Keratinocyte (primary cell): ENCODE measurements at regions not wholly inside any gene's neighbourhood (a gene's known extent, or its start where the extent isn't known, plus 50 kb on each side); places are given as distances from the start of the nearest gene placed in this dataset.

Source experiments
- DNase-seq: peaks from one replicate; pipeline ENCODE4 v3.0.0-alpha.2; 2011; ENCODE audit warnings: low read depth, missing footprints, low spot score
- FAIRE-seq: peaks from 2 replicates; lab custom pipeline; 2011; peaks lifted over from hg19 to GRCh38; lab: Jason Lieb, UNC
- H2AFZ ChIP-seq: 2 replicates; pipeline ENCODE4 v1.6.0; 2012; ENCODE audit warnings: low read length, control low read depth, inconsistent platforms; ENCODE audit not compliant: control insufficient read depth
- H3K27ac ChIP-seq: 2 replicates; pipeline ENCODE4 v1.5.1; 2011; ENCODE audit warnings: low read length; ENCODE audit not compliant: control insufficient read depth, insufficient read depth
- H3K27me3 ChIP-seq: 3 replicates; pipeline ENCODE4 v1.6.0; 2011; ENCODE audit warnings: low read length; ENCODE audit not compliant: control insufficient read depth, insufficient read depth; ENCODE audit errors: extremely low read depth
- H3K36me3 ChIP-seq, 2 experiments: 2 replicates in 1 of 2; 3 replicates in 1 of 2; pipeline ENCODE4 v1.5.1; 2011; ENCODE audit warnings: low read length in 2 of 2, mild to moderate bottlenecking in 1 of 2; ENCODE audit not compliant: control insufficient read depth in 2 of 2, insufficient read depth in 2 of 2; ENCODE audit errors: extremely low read depth in 1 of 2
- H3K4me1 ChIP-seq: 3 replicates; pipeline ENCODE4 v1.5.1; 2011; ENCODE audit warnings: low read length; ENCODE audit not compliant: control insufficient read depth, insufficient read depth; ENCODE audit errors: extremely low read depth
- H3K4me2 ChIP-seq: 3 replicates; pipeline ENCODE4 v1.6.0; 2011; ENCODE audit warnings: low read depth, low read length; ENCODE audit not compliant: control insufficient read depth, insufficient read depth; ENCODE audit errors: extremely low read depth
- H3K4me3 ChIP-seq, 3 experiments: fragments of 200-600 bp in 1 of 3; sonication (generic) in 1 of 3; 2 replicates in 2 of 3; 3 replicates in 1 of 3; pipeline ENCODE4 v1.5.1; 2011 to 2016; ENCODE audit warnings: low read length in 3 of 3, mild to moderate bottlenecking in 3 of 3, control low read depth in 2 of 3, inconsistent platforms in 1 of 3, low read depth in 1 of 3, mixed read lengths in 1 of 3, mixed run types in 1 of 3, moderate library complexity in 1 of 3; ENCODE audit not compliant: control insufficient read depth in 2 of 3, insufficient read depth in 2 of 3; ENCODE audit errors: extremely low read depth in 1 of 3
- H3K79me2 ChIP-seq: 2 replicates; pipeline ENCODE4 v1.6.0; 2012; ENCODE audit warnings: low read length; ENCODE audit not compliant: control insufficient read depth, insufficient read depth
- H3K9ac ChIP-seq: 3 replicates; pipeline ENCODE4 v1.6.0; 2011; ENCODE audit warnings: low read length; ENCODE audit not compliant: control insufficient read depth, insufficient read depth; ENCODE audit errors: extremely low read depth
- H3K9me1 ChIP-seq: 3 replicates; pipeline ENCODE4 v1.6.0; 2011; ENCODE audit warnings: low read length; ENCODE audit not compliant: control insufficient read depth, insufficient read depth; ENCODE audit errors: extremely low read depth
- H3K9me3 ChIP-seq: 2 replicates; pipeline ENCODE4 v1.5.1; 2012; ENCODE audit warnings: low read depth, low read length; ENCODE audit not compliant: control insufficient read depth
- H4K20me1 ChIP-seq: 3 replicates; pipeline ENCODE4 v1.6.0; 2011; ENCODE audit warnings: low read length; ENCODE audit not compliant: control insufficient read depth, insufficient read depth; ENCODE audit errors: extremely low read depth
- EZH2 ChIP-seq: IDR thresholded peaks from one replicate; pipeline ENCODE4 v1.6.1; 2012; ENCODE audit warnings: inconsistent platforms, mild to moderate bottlenecking, low read length, moderate library complexity
- dilution Hi-C: fragments of 300-500 bp; cut with MboI; formaldehyde crosslinking; loops from one replicate; pipeline ENCODE4 v1.7.0; 2020; ENCODE audit warnings: low sequenced_read_pairs; ENCODE audit not compliant: extremely low pct_ligation_motif_present
- TF ChIP-seq, protein P1 (sequence below), 3 experiments: IDR thresholded peaks in 1 of 3; conservative IDR thresholded peaks in 1 of 3; optimal IDR thresholded peaks in 1 of 3; 2 replicates in 2 of 3; 3 replicates in 1 of 3; pipeline versions ENCODE3 to v1.5.1; 2011; ENCODE audit warnings: low read length in 3 of 3, mild to moderate bottlenecking in 3 of 3, moderate library complexity in 2 of 3, control low read depth in 1 of 3, inconsistent platforms in 1 of 3; ENCODE audit not compliant: insufficient read depth in 2 of 3; ENCODE audit errors: extremely low read depth in 1 of 3

- Histone ChIP-seq H3K79me2 (no peaks in the 10 kb centered on the region), H3K27ac (no peak overlapping the region), H3K9ac (no peak overlapping the region), H3K36me3 (no peaks in the 10 kb centered on the region), H3K4me3 (no peak overlapping the region), H3K9me1 (no peaks in the 10 kb centered on the region), H3K27me3 (peaks cover 4% of the 10 kb centered on the region), H3K4me2 (no peak overlapping the region), H3K9me3 (no peaks in the 10 kb centered on the region), H4K20me1 (no peaks in the 10 kb centered on the region), H2AFZ (no peak overlapping the region), H3K4me1 (peaks cover 16% of the 10 kb centered on the region)
- no peak for TF ChIP-seq EZH2
- TF ChIP-seq, protein P1, sequence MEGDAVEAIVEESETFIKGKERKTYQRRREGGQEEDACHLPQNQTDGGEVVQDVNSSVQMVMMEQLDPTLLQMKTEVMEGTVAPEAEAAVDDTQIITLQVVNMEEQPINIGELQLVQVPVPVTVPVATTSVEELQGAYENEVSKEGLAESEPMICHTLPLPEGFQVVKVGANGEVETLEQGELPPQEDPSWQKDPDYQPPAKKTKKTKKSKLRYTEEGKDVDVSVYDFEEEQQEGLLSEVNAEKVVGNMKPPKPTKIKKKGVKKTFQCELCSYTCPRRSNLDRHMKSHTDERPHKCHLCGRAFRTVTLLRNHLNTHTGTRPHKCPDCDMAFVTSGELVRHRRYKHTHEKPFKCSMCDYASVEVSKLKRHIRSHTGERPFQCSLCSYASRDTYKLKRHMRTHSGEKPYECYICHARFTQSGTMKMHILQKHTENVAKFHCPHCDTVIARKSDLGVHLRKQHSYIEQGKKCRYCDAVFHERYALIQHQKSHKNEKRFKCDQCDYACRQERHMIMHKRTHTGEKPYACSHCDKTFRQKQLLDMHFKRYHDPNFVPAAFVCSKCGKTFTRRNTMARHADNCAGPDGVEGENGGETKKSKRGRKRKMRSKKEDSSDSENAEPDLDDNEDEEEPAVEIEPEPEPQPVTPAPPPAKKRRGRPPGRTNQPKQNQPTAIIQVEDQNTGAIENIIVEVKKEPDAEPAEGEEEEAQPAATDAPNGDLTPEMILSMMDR (optimal IDR thresholded peaks at IDR 0.05 in 1 of 3, IDR thresholded peaks at IDR 0.05 in 1 of 3, conservative IDR thresholded peaks at IDR 0.05 in 1 of 3; ENCODE audit: extremely low read depth in 1 of 3, insufficient read depth in 2 of 3, low read length in 3 of 3) = no peak
- FAIRE-seq = no peak
- dilution Hi-C loops = no loop called here
- DNase-seq = no peak
Observed at GRCh38 chr3:72295962-72296450, 511.1 kb upstream of the PROK2 start.

DNA sequence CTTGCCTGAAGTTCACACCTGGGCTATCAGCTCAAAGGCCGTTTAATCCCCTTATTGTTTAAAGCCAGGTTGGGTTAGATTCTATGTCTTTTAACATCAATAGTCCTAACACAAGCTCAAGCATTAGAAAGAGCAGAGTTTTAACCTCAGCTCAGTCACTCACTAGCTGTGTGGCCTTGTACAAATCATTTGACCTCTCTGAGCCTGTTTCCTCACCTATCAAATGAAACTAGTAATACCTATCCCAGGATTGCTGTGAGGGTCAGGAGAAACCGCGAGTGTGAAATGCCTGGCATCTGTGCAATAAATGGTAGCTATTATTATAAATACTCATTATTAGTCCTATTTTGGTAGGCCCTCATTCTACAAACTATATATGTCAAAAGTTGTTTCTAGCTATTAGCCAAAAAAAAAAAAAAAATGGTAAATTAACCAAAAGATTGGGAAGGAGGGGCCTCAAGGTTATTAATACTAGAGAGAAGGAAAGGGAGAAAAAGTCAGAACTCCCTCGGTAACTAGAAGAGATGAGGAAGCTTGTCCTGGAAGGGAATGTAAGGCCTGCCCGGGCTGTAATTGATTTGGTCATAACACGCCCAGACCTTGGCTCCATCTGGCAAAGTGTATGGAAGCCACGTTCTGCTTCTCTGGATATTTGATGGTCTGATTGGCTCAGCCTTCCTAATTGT lies 510.5 kb upstream of the PROK2 start:
- peaks cover 16% of the 10 kb centered on the region for H3K4me1 ChIP-seq
- peak; percentile 34 for FAIRE-seq

More for the DNA sequence above, 510.5 kb upstream of the PROK2 start:
- H2AFZ ChIP-seq = no peak overlapping the region
- no peak overlapping the region for H3K4me3 ChIP-seq
- H3K9me1 ChIP-seq = no peaks in the 10 kb centered on the region
- no peaks in the 10 kb centered on the region for H3K36me3 ChIP-seq
- no peak for DNase-seq
- dilution Hi-C loops = no loop called here
- H3K27ac ChIP-seq = no peak overlapping the region
- H3K79me2 ChIP-seq = no peaks in the 10 kb centered on the region
- no peaks in the 10 kb centered on the region for H3K9me3 ChIP-seq
- H4K20me1 ChIP-seq = no peaks in the 10 kb centered on the region
- peaks cover 7% of the 10 kb centered on the region for H3K27me3 ChIP-seq
- TF ChIP-seq, protein P1 (optimal IDR thresholded peaks at IDR 0.05 in 1 of 3, IDR thresholded peaks at IDR 0.05 in 1 of 3, conservative IDR thresholded peaks at IDR 0.05 in 1 of 3; ENCODE audit: extremely low read depth in 1 of 3, insufficient read depth in 2 of 3, low read length in 3 of 3) = no peak
- no peak for TF ChIP-seq EZH2
- no peak overlapping the region for H3K4me2 ChIP-seq
- no peak overlapping the region for H3K9ac ChIP-seq
